SHP77 (cell line): ENCODE measurements at regions not wholly inside any gene's neighbourhood (a gene's known extent, or its start where the extent isn't known, plus 50 kb on each side); places are given as distances from the start of the nearest gene placed in this dataset.

Source experiments
- DNase-seq, 2 experiments: peaks; one replicate each; lab custom pipeline; 2025; lab: John Stamatoyannopoulos, UW

- DNase-seq: no peak
Measured at GRCh38 chr12:63090716-63091115, 60.3 kb downstream of the AVPR1A start.

GRCh38 chr12:63086149-63086915, 64.7 kb downstream of the AVPR1A start:
- DNase-seq: no peak

GRCh38 chr12:63085120-63085519, 65.9 kb downstream of the AVPR1A start:
- no peak for DNase-seq

GRCh38 chr12:63084501-63084900, 66.5 kb downstream of the AVPR1A start:
- DNase-seq: no peak

GRCh38 chr12:63083046-63083445, 68.0 kb downstream of the AVPR1A start:
- no peak for DNase-seq

- DNase-seq: no peak
Measured at GRCh38 chr12:63079791-63080502, 71.1 kb downstream of the AVPR1A start.

- DNase-seq: no peak
Measured at GRCh38 chr12:63078906-63079305, 72.1 kb downstream of the AVPR1A start.

GRCh38 chr12:63075376-63076060, 75.5 kb downstream of the AVPR1A start:
- DNase-seq: no peak

GRCh38 chr12:63070709-63071108, 80.3 kb downstream of the AVPR1A start:
- DNase-seq: no peak

GRCh38 chr12:63069860-63070617, 81.0 kb downstream of the AVPR1A start:
- no peak for DNase-seq

- DNase-seq: peak in 1 of 2 experiments; percentile 7
Measured at GRCh38 chr12:63068857-63069442, 82.1 kb downstream of the AVPR1A start.

GRCh38 chr12:63066782-63067181, 84.2 kb downstream of the AVPR1A start:
- DNase-seq: no peak

- DNase-seq: no peak
Measured at GRCh38 chr12:63066136-63066535, 84.9 kb downstream of the AVPR1A start.

GRCh38 chr12:63064080-63064479, 86.9 kb downstream of the AVPR1A start:
- no peak for DNase-seq

- no peak for DNase-seq
Measured at GRCh38 chr12:63056649-63057048, 94.4 kb downstream of the AVPR1A start.

GRCh38 chr12:63052696-63053095, 98.3 kb downstream of the AVPR1A start:
- no peak for DNase-seq

- DNase-seq: no peak
Measured at GRCh38 chr12:63047146-63047545, 103.9 kb downstream of the AVPR1A start.

- no peak for DNase-seq
Measured at GRCh38 chr12:63045020-63045860, 105.8 kb downstream of the AVPR1A start.

GRCh38 chr12:63042646-63043045, 107.7 kb upstream of the PPM1H start:
- no peak for DNase-seq

- no peak for DNase-seq
Measured at GRCh38 chr12:63041601-63042000, 106.7 kb upstream of the PPM1H start.
